B cell (primary cell): ENCODE measurements at regions not wholly inside any gene's neighbourhood (a gene's known extent, or its start where the extent isn't known, plus 50 kb on each side); places are given as distances from the start of the nearest gene placed in this dataset.

Experiments
- ATAC-seq: fragments of 200-7000 bp; cut with Tn5 transposase; one replicate; pipeline ENCODE4 v1.10.0; 2021; ENCODE audit warnings: low read depth, mild to moderate bottlenecking, moderate number of reproducible peaks, moderate library complexity
- CTCF ChIA-PET: fragments of 350-600 bp; sonication (Branson Sonifier 250); formaldehyde crosslinking; loops from one replicate; lab custom pipeline; 2021; ENCODE audit warnings: antibody characterized with exemption, inconsistent platforms; lab: Charles Lee
- POLR2A ChIA-PET: fragments of 350-600 bp; sonication (Branson Sonifier 250); formaldehyde crosslinking; loops from one replicate; lab custom pipeline; 2021; ENCODE audit warnings: antibody characterized with exemption; lab: Charles Lee
- DNase-seq: peaks from one replicate; pipeline ENCODE4 v3.0.0; 2013
- H2AFZ ChIP-seq: 2 replicates; pipeline ENCODE4 v1.6.1; 2012; ENCODE audit warnings: mild to moderate bottlenecking, low read depth, low read length; ENCODE audit not compliant: insufficient read depth, poor library complexity, severe bottlenecking
- H3K27ac ChIP-seq, 2 donors: 1 replicate in 1 of 2; 2 replicates in 1 of 2; pipeline ENCODE4 v1.5.1; 2012 to 2013; ENCODE audit warnings: low read length in 2 of 2, mild to moderate bottlenecking in 2 of 2, moderate library complexity in 1 of 2
- H3K27me3 ChIP-seq, 4 experiments: fragments of 200-600 bp in 1 of 4; sonication (generic) in 1 of 4; replicated peaks in 1 of 4; 1 replicate in 2 of 4; 2 replicates in 2 of 4; pipeline versions ENCODE4 v1.6.1 to v1.7.0; 2013 to 2016; ENCODE audit warnings: low read length in 3 of 4, mild to moderate bottlenecking in 2 of 4, mixed read lengths in 1 of 4, moderate library complexity in 1 of 4; ENCODE audit not compliant: insufficient read depth in 4 of 4, control insufficient read depth in 3 of 4; ENCODE audit errors: control extremely low read depth in 1 of 4
- H3K36me3 ChIP-seq, 2 experiments: replicated peaks in 1 of 2; 1 replicate in 1 of 2; 2 replicates in 1 of 2; pipeline versions ENCODE4 v1.6.1 to v1.7.1; 2013; ENCODE audit warnings: low read length in 1 of 2; ENCODE audit not compliant: insufficient read depth in 2 of 2, control insufficient read depth in 1 of 2; ENCODE audit errors: control extremely low read depth in 1 of 2, extremely low read depth in 1 of 2
- H3K4me1 ChIP-seq, 2 donors: fragments of 200-600 bp in 1 of 2; sonication (generic) in 1 of 2; 1 replicate in 1 of 2; 2 replicates in 1 of 2; pipeline versions ENCODE4 v1.5.1 to v1.6.1; 2013 to 2017; ENCODE audit warnings: low read length in 2 of 2; ENCODE audit not compliant: control insufficient read depth in 2 of 2, insufficient read depth in 2 of 2
- H3K4me2 ChIP-seq: replicated peaks from 2 replicates; pipeline ENCODE3; 2012; ENCODE audit warnings: mild to moderate bottlenecking, low read depth, low read length; ENCODE audit not compliant: poor library complexity, severe bottlenecking
- H3K4me3 ChIP-seq, 5 experiments: fragments of 200-600 bp in 1 of 5; sonication (generic) in 1 of 5; 1 replicate in 3 of 5; 2 replicates in 2 of 5; pipeline versions ENCODE4 v1.5.1 to v1.7.0; 2011 to 2016; ENCODE audit warnings: low read length in 4 of 5, mild to moderate bottlenecking in 4 of 5, low read depth in 2 of 5, control low read depth in 1 of 5, moderate library complexity in 1 of 5; ENCODE audit not compliant: insufficient read depth in 1 of 5; ENCODE audit errors: control extremely low read depth in 1 of 5, extremely low read depth in 1 of 5
- H3K79me2 ChIP-seq: fragments of 200-600 bp; sonication (generic); one replicate; pipeline ENCODE4 v1.6.0; 2016; ENCODE audit warnings: low read length; ENCODE audit not compliant: control insufficient read depth, insufficient read depth
- H3K9ac ChIP-seq: fragments of 200-600 bp; sonication (generic); 2 replicates; pipeline ENCODE4 v1.6.1; 2017; ENCODE audit warnings: mild to moderate bottlenecking, low read length, moderate library complexity
- H3K9me3 ChIP-seq, 3 donors: one replicate each; pipeline versions ENCODE4 v1.6.1 to v1.7.1; 2013; ENCODE audit warnings: low read length in 2 of 3; ENCODE audit not compliant: control insufficient read depth in 2 of 3, insufficient read depth in 1 of 3; ENCODE audit errors: control extremely low read depth in 1 of 3
- H4K20me1 ChIP-seq: 2 replicates; pipeline ENCODE4 v1.6.0; 2012; ENCODE audit warnings: mild to moderate bottlenecking, low read length; ENCODE audit not compliant: insufficient read depth, control insufficient read depth, poor library complexity, severe bottlenecking
- H3K27ac Mint-ChIP-seq: one replicate; pipeline ENCODE4 v1.8.0; 2021; ENCODE audit warnings: mixed read lengths
- H3K27me3 Mint-ChIP-seq: one replicate; pipeline ENCODE4 v1.8.0; 2021; ENCODE audit warnings: mixed read lengths
- H3K4me1 Mint-ChIP-seq: one replicate; pipeline ENCODE4 v1.8.0; 2021; ENCODE audit warnings: mixed read lengths
- H3K4me3 Mint-ChIP-seq: one replicate; pipeline ENCODE4 v1.8.0; 2021; ENCODE audit warnings: mixed read lengths
- H3K9me3 Mint-ChIP-seq: one replicate; pipeline ENCODE4 v1.8.0; 2022; ENCODE audit warnings: mixed read lengths; ENCODE audit not compliant: insufficient read depth
- EZH2 ChIP-seq: IDR thresholded peaks from 2 replicates; pipeline ENCODE4 v1.6.1; 2012; ENCODE audit warnings: borderline replicate concordance, low read depth, mild to moderate bottlenecking, moderate library complexity, low read length; ENCODE audit not compliant: insufficient read depth, poor library complexity, severe bottlenecking
- WGBS: methylation state at CpG from one replicate; pipeline ENCODE4 v1.1.5; 2013; ENCODE audit warnings: missing lambda C conversion rate; ENCODE audit not compliant: insufficient coverage; 5-methylcytosine and 5-hydroxymethylcytosine counted together
- intact Hi-C: fragments of 100-400 bp; cut with micrococcal nuclease; formaldehyde crosslinking; loops from one replicate; pipeline ENCODE4 v1.10.0; 2022
- TF ChIP-seq, protein P1 (sequence below): fragments of 200-600 bp; IDR thresholded peaks from one replicate; pipeline ENCODE4 v1.8.0; 2022; ENCODE audit warnings: antibody characterized with exemption, mild to moderate bottlenecking

DNA sequence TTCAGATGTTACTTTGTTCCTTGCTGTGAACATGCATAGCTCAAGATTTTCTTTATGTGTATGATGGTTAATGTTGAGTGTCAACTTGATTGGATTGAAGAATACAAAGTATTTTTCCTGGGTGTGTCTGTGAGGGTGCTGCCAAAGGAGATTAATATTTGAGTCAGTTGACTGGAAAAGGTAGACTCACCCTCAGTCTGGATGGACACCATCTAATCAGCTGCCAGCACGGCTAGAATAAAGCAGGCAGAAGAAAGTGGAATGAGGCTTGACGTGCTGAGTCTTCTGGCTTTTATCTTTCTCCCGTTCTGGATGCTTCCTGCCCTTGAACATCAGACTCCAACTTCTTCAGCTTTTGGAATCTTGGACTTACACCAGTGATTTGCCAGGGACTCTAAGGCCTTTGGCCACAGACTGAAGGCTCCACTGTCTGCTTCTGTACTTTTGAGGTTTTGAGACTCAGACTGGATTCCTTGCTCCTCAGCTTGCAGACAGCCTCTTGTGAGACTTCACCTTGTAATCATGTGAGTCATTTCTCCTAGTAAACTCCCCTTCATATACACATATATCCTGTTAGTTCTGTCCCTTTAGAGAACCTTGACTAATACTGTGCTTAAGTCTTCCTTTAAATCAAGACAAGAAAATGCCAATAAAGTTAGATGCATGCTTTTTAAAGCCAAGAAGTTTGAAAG is 626.6 kb downstream of the KCNT2 start:
- CTCF ChIA-PET, result no interaction called here
- ATAC-seq, result no peak

DNA sequence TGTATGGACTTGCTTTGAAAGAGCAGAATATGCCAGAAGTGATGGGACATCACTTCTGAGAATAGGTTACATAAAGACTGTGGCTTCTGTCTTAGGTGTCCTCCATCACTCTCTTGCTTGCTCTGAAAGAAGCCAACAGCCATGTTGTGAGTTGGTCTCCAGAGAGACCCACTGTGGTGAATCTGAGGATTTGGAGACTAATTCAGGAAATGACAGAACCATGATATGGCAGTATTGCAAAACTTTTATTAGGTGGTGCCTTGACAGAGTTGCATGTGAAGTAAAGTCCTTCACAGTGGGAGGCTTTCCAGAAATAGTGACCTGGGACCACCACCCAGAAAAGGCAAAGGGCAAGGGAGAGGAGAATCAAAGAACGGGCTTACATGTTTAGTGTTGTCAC is 628.6 kb downstream of the KCNT2 start:
- Histone ChIP-seq H3K4me3 (no peak overlapping the region), H2AFZ (no peak overlapping the region), H3K27me3 (no peaks in the 10 kb centered on the region), H3K27ac (no peak overlapping the region), H3K4me2 (no peak overlapping the region), H3K36me3 (no peaks in the 10 kb centered on the region), H3K9me3 (no peaks in the 10 kb centered on the region), H3K79me2 (no peaks in the 10 kb centered on the region), H3K4me1 (no peaks in the 10 kb centered on the region), H3K9ac (no peak overlapping the region), H4K20me1 (no peaks in the 10 kb centered on the region)
- ATAC-seq (no peak), DNase-seq (no peak)
- WGBS, result 95% methylated on average over 1 of the region's 1 CpG
- POLR2A ChIA-PET, result no interaction called here
- CTCF ChIA-PET, result no interaction called here
- no peak overlapping the region for H3K27ac Mint-ChIP-seq
- TF ChIP-seq EZH2, result no peak
- TF ChIP-seq, protein P1, sequence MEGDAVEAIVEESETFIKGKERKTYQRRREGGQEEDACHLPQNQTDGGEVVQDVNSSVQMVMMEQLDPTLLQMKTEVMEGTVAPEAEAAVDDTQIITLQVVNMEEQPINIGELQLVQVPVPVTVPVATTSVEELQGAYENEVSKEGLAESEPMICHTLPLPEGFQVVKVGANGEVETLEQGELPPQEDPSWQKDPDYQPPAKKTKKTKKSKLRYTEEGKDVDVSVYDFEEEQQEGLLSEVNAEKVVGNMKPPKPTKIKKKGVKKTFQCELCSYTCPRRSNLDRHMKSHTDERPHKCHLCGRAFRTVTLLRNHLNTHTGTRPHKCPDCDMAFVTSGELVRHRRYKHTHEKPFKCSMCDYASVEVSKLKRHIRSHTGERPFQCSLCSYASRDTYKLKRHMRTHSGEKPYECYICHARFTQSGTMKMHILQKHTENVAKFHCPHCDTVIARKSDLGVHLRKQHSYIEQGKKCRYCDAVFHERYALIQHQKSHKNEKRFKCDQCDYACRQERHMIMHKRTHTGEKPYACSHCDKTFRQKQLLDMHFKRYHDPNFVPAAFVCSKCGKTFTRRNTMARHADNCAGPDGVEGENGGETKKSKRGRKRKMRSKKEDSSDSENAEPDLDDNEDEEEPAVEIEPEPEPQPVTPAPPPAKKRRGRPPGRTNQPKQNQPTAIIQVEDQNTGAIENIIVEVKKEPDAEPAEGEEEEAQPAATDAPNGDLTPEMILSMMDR, result no peak
- H3K4me3 Mint-ChIP-seq, result no peak overlapping the region
- H3K9me3 Mint-ChIP-seq, result no peaks in the 10 kb centered on the region
- no peaks in the 10 kb centered on the region for H3K4me1 Mint-ChIP-seq
- intact Hi-C loops, result no loop called here
- no peaks in the 10 kb centered on the region for H3K27me3 Mint-ChIP-seq

More for the DNA sequence above, 626.6 kb downstream of the KCNT2 start:
- Histone ChIP-seq H3K27ac (no peak overlapping the region), H2AFZ (no peak overlapping the region), H3K36me3 (no peaks in the 10 kb centered on the region), H3K4me3 (no peak overlapping the region), H3K4me1 (no peaks in the 10 kb centered on the region), H3K79me2 (no peaks in the 10 kb centered on the region), H3K9me3 (no peaks in the 10 kb centered on the region), H3K27me3 (no peaks in the 10 kb centered on the region), H3K9ac (no peak overlapping the region), H4K20me1 (no peaks in the 10 kb centered on the region), H3K4me2 (no peak overlapping the region)
- Mint-ChIP-seq H3K27me3 (no peaks in the 10 kb centered on the region), H3K9me3 (no peaks in the 10 kb centered on the region), H3K27ac (no peak overlapping the region), H3K4me1 (no peaks in the 10 kb centered on the region), H3K4me3 (no peak overlapping the region)
- 89% methylated on average over 3 of the region's 3 CpGs for WGBS
- DNase-seq, result no peak
- intact Hi-C loops, result no loop called here
- TF ChIP-seq, protein P1, result no peak
- TF ChIP-seq EZH2, result no peak
- POLR2A ChIA-PET, result no interaction called here
